T-helper 17 cell (primary cell): ENCODE measurements at regions not wholly inside any gene's neighbourhood (a gene's known extent, or its start where the extent isn't known, plus 50 kb on each side); places are given as distances from the start of the nearest gene placed in this dataset.
"Not testable (repeated sequence)": the region's sequence is repeated elsewhere in the genome, so short reads cannot be mapped to it uniquely, and the experiment has no call there.

Experiments used
- ATAC-seq: fragments of 150-1000 bp; cut with Tn5 transposase; 2 replicates; pipeline ENCODE4 v1.10.0; 2021; ENCODE audit warnings: mild to moderate bottlenecking, moderate library complexity
- DNase-seq, 3 donors: peaks; one replicate each; pipeline versions ENCODE4 v3.0.0 to v3.0.0-alpha.2; 2020 to 2021
- H3K9me3 ChIP-seq: one replicate; pipeline ENCODE4 v1.7.0; 2013; ENCODE audit warnings: low read length, mild to moderate bottlenecking; ENCODE audit not compliant: control insufficient read depth, poor library complexity, severe bottlenecking
- H3K27ac Mint-ChIP-seq: one replicate; pipeline ENCODE4 v1.8.0; 2022; ENCODE audit warnings: mild to moderate bottlenecking, moderate library complexity, mixed read lengths
- H3K27me3 Mint-ChIP-seq: one replicate; pipeline ENCODE4 v1.8.0; 2022; ENCODE audit warnings: mixed read lengths
- H3K36me3 Mint-ChIP-seq: one replicate; pipeline ENCODE4 v1.8.0; 2022; ENCODE audit warnings: low read depth, mixed read lengths
- H3K4me1 Mint-ChIP-seq: one replicate; pipeline ENCODE4 v1.8.0; 2022; ENCODE audit warnings: mild to moderate bottlenecking, mixed read lengths
- H3K4me3 Mint-ChIP-seq: one replicate; pipeline ENCODE4 v1.8.0; 2022; ENCODE audit warnings: mild to moderate bottlenecking, moderate library complexity, mixed read lengths

- H3K27me3 Mint-ChIP-seq, H3K4me3 Mint-ChIP-seq, H3K4me1 Mint-ChIP-seq, H3K27ac Mint-ChIP-seq, ATAC-seq, DNase-seq, H3K36me3 Mint-ChIP-seq, H3K9me3 ChIP-seq: not testable (repeated sequence)
Observed at GRCh38 chr12:116327992-116328391, 50.5 kb upstream of the MED13L start.

- Mint-ChIP-seq H3K27me3 (peaks cover 10% of the 10 kb centered on the region), H3K4me3 (no peak overlapping the region), H3K4me1 (peaks cover 5% of the 10 kb centered on the region), H3K36me3 (no peaks in the 10 kb centered on the region), H3K27ac (no peak overlapping the region)
- ATAC-seq (no peak), DNase-seq (no peak)
- H3K9me3 ChIP-seq: no peaks in the 10 kb centered on the region
Observed at GRCh38 chr12:116331876-116332275, 54.4 kb upstream of the MED13L start.

GRCh38 chr12:116332705-116333380 lies 55.4 kb upstream of the MED13L start:
- no peaks in the 10 kb centered on the region for H3K9me3 ChIP-seq
- no peak overlapping the region for H3K4me3 Mint-ChIP-seq
- peaks cover 5% of the 10 kb centered on the region for H3K4me1 Mint-ChIP-seq
- H3K27me3 Mint-ChIP-seq: peaks cover 10% of the 10 kb centered on the region
- no peak for ATAC-seq
- H3K27ac Mint-ChIP-seq: no peak overlapping the region
- H3K36me3 Mint-ChIP-seq: peaks cover 2% of the 10 kb centered on the region
- no peak for DNase-seq

GRCh38 chr12:116333402-116333801 lies 55.9 kb upstream of the MED13L start:
- peaks cover 2% of the 10 kb centered on the region for H3K36me3 Mint-ChIP-seq
- no peak for ATAC-seq
- no peak overlapping the region for H3K4me3 Mint-ChIP-seq
- H3K9me3 ChIP-seq: no peaks in the 10 kb centered on the region
- no peak for DNase-seq
- H3K4me1 Mint-ChIP-seq: peaks cover 5% of the 10 kb centered on the region
- no peak overlapping the region for H3K27ac Mint-ChIP-seq
- H3K27me3 Mint-ChIP-seq: peaks cover 10% of the 10 kb centered on the region

GRCh38 chr12:116336542-116337065 lies 59.1 kb upstream of the MED13L start:
- peaks cover 2% of the 10 kb centered on the region for H3K36me3 Mint-ChIP-seq
- DNase-seq: no peak
- peak; percentile 89 for ATAC-seq

GRCh38 chr12:116337312-116337711 lies 59.8 kb upstream of the MED13L start:
- Mint-ChIP-seq H3K27me3 (peaks cover 10% of the 10 kb centered on the region), H3K27ac (peak overlapping the region; percentile 81), H3K36me3 (peaks cover 2% of the 10 kb centered on the region), H3K4me1 (peaks cover 5% of the 10 kb centered on the region), H3K4me3 (no peak overlapping the region)
- no peak for ATAC-seq
- no peaks in the 10 kb centered on the region for H3K9me3 ChIP-seq
- DNase-seq: no peak

More at GRCh38 chr12:116336542-116337065, 59.1 kb upstream of the MED13L start:
- peak overlapping the region; percentile 81 for H3K27ac Mint-ChIP-seq
- peaks cover 5% of the 10 kb centered on the region for H3K4me1 Mint-ChIP-seq
- H3K9me3 ChIP-seq: no peaks in the 10 kb centered on the region
- no peak overlapping the region for H3K4me3 Mint-ChIP-seq
- peaks cover 10% of the 10 kb centered on the region for H3K27me3 Mint-ChIP-seq

- H3K4me3 Mint-ChIP-seq: no peak overlapping the region
- ATAC-seq: no peak
- peaks cover 2% of the 10 kb centered on the region for H3K36me3 Mint-ChIP-seq
- peaks cover 10% of the 10 kb centered on the region for H3K27me3 Mint-ChIP-seq
- H3K9me3 ChIP-seq: no peaks in the 10 kb centered on the region
- no peak for DNase-seq
- no peak overlapping the region for H3K27ac Mint-ChIP-seq
- H3K4me1 Mint-ChIP-seq: peaks cover 5% of the 10 kb centered on the region
Observed at GRCh38 chr12:116338064-116338846, 60.8 kb upstream of the MED13L start.

- no peak overlapping the region for H3K4me3 Mint-ChIP-seq
- H3K27ac Mint-ChIP-seq: no peak overlapping the region
- peaks cover 2% of the 10 kb centered on the region for H3K36me3 Mint-ChIP-seq
- H3K27me3 Mint-ChIP-seq: peaks cover 10% of the 10 kb centered on the region
- peaks cover 5% of the 10 kb centered on the region for H3K4me1 Mint-ChIP-seq
- H3K9me3 ChIP-seq: no peaks in the 10 kb centered on the region
- no peak for DNase-seq
- ATAC-seq: no peak
Observed at GRCh38 chr12:116339062-116339461, 61.6 kb upstream of the MED13L start.

GRCh38 chr12:116339800-116340371 lies 62.4 kb upstream of the MED13L start:
- Mint-ChIP-seq H3K36me3 (peaks cover 5% of the 10 kb centered on the region), H3K27ac (no peak overlapping the region), H3K27me3 (peaks cover 10% of the 10 kb centered on the region), H3K4me1 (peaks cover 5% of the 10 kb centered on the region), H3K4me3 (no peak overlapping the region)
- ATAC-seq (no peak), DNase-seq (no peak)
- H3K9me3 ChIP-seq: no peaks in the 10 kb centered on the region

GRCh38 chr12:116343331-116343884 lies 65.9 kb upstream of the MED13L start:
- H3K36me3 Mint-ChIP-seq: peaks cover 2% of the 10 kb centered on the region
- ATAC-seq (no peak), DNase-seq (no peak)
- H3K9me3 ChIP-seq: no peaks in the 10 kb centered on the region
- H3K4me3 Mint-ChIP-seq: no peak overlapping the region
- H3K27me3 Mint-ChIP-seq: peaks cover 7% of the 10 kb centered on the region
- no peak overlapping the region for H3K27ac Mint-ChIP-seq
- H3K4me1 Mint-ChIP-seq: no peaks in the 10 kb centered on the region

- Mint-ChIP-seq H3K27me3 (peaks cover 12% of the 10 kb centered on the region), H3K4me1 (no peaks in the 10 kb centered on the region), H3K36me3 (peaks cover 4% of the 10 kb centered on the region), H3K4me3 (no peak overlapping the region), H3K27ac (no peak overlapping the region)
- no peaks in the 10 kb centered on the region for H3K9me3 ChIP-seq
- DNase-seq (no peak), ATAC-seq (no peak)
Observed at GRCh38 chr12:116346222-116346621, 68.7 kb upstream of the MED13L start.

- Mint-ChIP-seq H3K27ac (no peak overlapping the region), H3K4me1 (no peaks in the 10 kb centered on the region), H3K4me3 (no peak overlapping the region), H3K27me3 (peaks cover 12% of the 10 kb centered on the region), H3K36me3 (peaks cover 4% of the 10 kb centered on the region)
- no peak for ATAC-seq
- H3K9me3 ChIP-seq: no peaks in the 10 kb centered on the region
- no peak for DNase-seq
Observed at GRCh38 chr12:116346741-116347140, 69.2 kb upstream of the MED13L start.

GRCh38 chr12:116347265-116347664 lies 69.8 kb upstream of the MED13L start:
- H3K9me3 ChIP-seq: no peaks in the 10 kb centered on the region
- H3K4me1 Mint-ChIP-seq: no peaks in the 10 kb centered on the region
- H3K27ac Mint-ChIP-seq: no peak overlapping the region
- H3K4me3 Mint-ChIP-seq: no peak overlapping the region
- H3K27me3 Mint-ChIP-seq: peaks cover 12% of the 10 kb centered on the region
- no peak for ATAC-seq
- peaks cover 4% of the 10 kb centered on the region for H3K36me3 Mint-ChIP-seq
- no peak for DNase-seq
